GM23338 (cell line): ENCODE measurements at regions not wholly inside any gene's neighbourhood (a gene's known extent, or its start where the extent isn't known, plus 50 kb on each side); places are given as distances from the start of the nearest gene placed in this dataset.

ENCODE experiments used
- ATAC-seq: fragments of 200-7000 bp; cut with Tn5 transposase; 3 replicates; pipeline ENCODE4 v1.9.1; 2020
- DNase-seq: peaks from one replicate; pipeline ENCODE4 v3.0.0-alpha.2; 2015; ENCODE audit warnings: low spot score
- H2AFZ ChIP-seq: fragments of 200-600 bp; sonication (generic); 2 replicates; pipeline ENCODE4 v1.8.0; 2016; ENCODE audit warnings: antibody characterized with exemption, mild to moderate bottlenecking, moderate library complexity
- H3F3A ChIP-seq: fragments of 200-600 bp; sonication (generic); replicated peaks from 2 replicates; pipeline ENCODE4 v1.8.0; 2017; ENCODE audit warnings: antibody characterized with exemption, mixed run types, low read depth
- H3K27ac ChIP-seq: fragments of 200-600 bp; sonication (generic); 2 replicates; pipeline ENCODE4 v1.6.1; 2016; ENCODE audit warnings: low read depth
- H3K27me3 ChIP-seq: fragments of 200-600 bp; sonication (generic); 2 replicates; pipeline ENCODE4 v1.8.0; 2016; ENCODE audit warnings: mild to moderate bottlenecking, mixed run types, moderate library complexity; ENCODE audit not compliant: insufficient read depth
- H3K36me3 ChIP-seq: fragments of 200-600 bp; sonication (generic); 2 replicates; pipeline ENCODE4 v1.8.0; 2016; ENCODE audit warnings: mild to moderate bottlenecking; ENCODE audit not compliant: insufficient read depth
- H3K4me1 ChIP-seq: fragments of 200-600 bp; sonication (generic); 2 replicates; pipeline ENCODE4 v1.8.0; 2016; ENCODE audit warnings: mild to moderate bottlenecking, moderate library complexity; ENCODE audit not compliant: insufficient read depth
- H3K4me2 ChIP-seq: fragments of 200-600 bp; sonication (generic); 2 replicates; pipeline ENCODE4 v1.7.1; 2017; ENCODE audit warnings: mixed run types
- H3K4me3 ChIP-seq: fragments of 200-600 bp; sonication (generic); 2 replicates; pipeline ENCODE4 v1.6.1; 2016; ENCODE audit warnings: mixed run types
- H3K79me2 ChIP-seq: fragments of 200-600 bp; sonication (generic); replicated peaks from 2 replicates; pipeline ENCODE4 v1.8.0; 2017; ENCODE audit warnings: mild to moderate bottlenecking; ENCODE audit not compliant: insufficient read depth
- H3K9me2 ChIP-seq: fragments of 200-600 bp; sonication (generic); 2 replicates; pipeline ENCODE4 v1.8.0; 2017; ENCODE audit not compliant: insufficient read depth
- H4K20me1 ChIP-seq: fragments of 200-600 bp; sonication (generic); replicated peaks from 2 replicates; pipeline ENCODE4 v1.8.0; 2017; ENCODE audit warnings: mild to moderate bottlenecking; ENCODE audit not compliant: insufficient read depth
- H3K27ac Mint-ChIP-seq: 2 replicates; pipeline ENCODE4 v1.8.0; 2020; ENCODE audit warnings: inconsistent platforms, mild to moderate bottlenecking, moderate library complexity, mixed read lengths
- H3K27me3 Mint-ChIP-seq: 3 replicates; pipeline ENCODE4 v1.8.0; 2022; ENCODE audit warnings: low read depth, mild to moderate bottlenecking, moderate library complexity, mixed read lengths, inconsistent platforms; ENCODE audit not compliant: insufficient read depth, poor library complexity
- H3K36me3 Mint-ChIP-seq: 3 replicates; pipeline ENCODE4 v1.8.0; 2021; ENCODE audit warnings: low read depth, mild to moderate bottlenecking, inconsistent platforms, moderate library complexity, mixed read lengths
- H3K4me1 Mint-ChIP-seq: 3 replicates; pipeline ENCODE4 v1.8.0; 2020; ENCODE audit warnings: mild to moderate bottlenecking, inconsistent platforms, mixed read lengths
- H3K4me3 Mint-ChIP-seq: 3 replicates; pipeline ENCODE4 v1.8.0; 2021; ENCODE audit warnings: moderate library complexity, mild to moderate bottlenecking, inconsistent platforms, mixed read lengths
- H3K9me3 Mint-ChIP-seq: 3 replicates; pipeline ENCODE4 v1.8.0; 2020; ENCODE audit warnings: moderate library complexity, mild to moderate bottlenecking, inconsistent platforms, mixed read lengths
- CREB1 ChIP-seq: fragments of 250-450 bp; sonication (Bioruptor Pico); IDR thresholded peaks from 2 replicates; pipeline ENCODE4 v1.5.0; 2020; ENCODE audit warnings: low read depth, mild to moderate bottlenecking, moderate library complexity
- EZH2phosphoT487 ChIP-seq: fragments of 200-600 bp; sonication (generic); IDR thresholded peaks from one replicate; pipeline ENCODE4 v1.8.1; 2018; ENCODE audit warnings: antibody characterized with exemption; ENCODE audit not compliant: unreplicated experiment
- JUNB ChIP-seq: IDR thresholded peaks from one replicate; pipeline ENCODE4 v1.6.1; 2016; ENCODE audit warnings: antibody characterized with exemption; ENCODE audit not compliant: unreplicated experiment
- ZNF114 ChIP-seq: fragments of 250-450 bp; sonication (Bioruptor Pico); IDR thresholded peaks from 2 replicates; pipeline ENCODE4 v1.5.0; 2020; ENCODE audit warnings: mild to moderate bottlenecking, moderate library complexity
- TF ChIP-seq, protein P1 (sequence below), 2 experiments: fragments of 200-600 bp in 1 of 2; sonication (generic) in 1 of 2; conservative IDR thresholded peaks; 2 replicates each; pipeline versions ENCODE4 v1.5.1 to v1.6.1; 2016 to 2017; ENCODE audit warnings: antibody characterized with exemption in 2 of 2, low read depth in 2 of 2, mild to moderate bottlenecking in 2 of 2, moderate library complexity in 1 of 2
- TF ChIP-seq, protein P2 (sequence below): fragments of 250-450 bp; sonication (Bioruptor Pico); IDR thresholded peaks from 2 replicates; pipeline ENCODE4 v1.5.0; 2020; ENCODE audit warnings: mild to moderate bottlenecking, moderate library complexity

DNA sequence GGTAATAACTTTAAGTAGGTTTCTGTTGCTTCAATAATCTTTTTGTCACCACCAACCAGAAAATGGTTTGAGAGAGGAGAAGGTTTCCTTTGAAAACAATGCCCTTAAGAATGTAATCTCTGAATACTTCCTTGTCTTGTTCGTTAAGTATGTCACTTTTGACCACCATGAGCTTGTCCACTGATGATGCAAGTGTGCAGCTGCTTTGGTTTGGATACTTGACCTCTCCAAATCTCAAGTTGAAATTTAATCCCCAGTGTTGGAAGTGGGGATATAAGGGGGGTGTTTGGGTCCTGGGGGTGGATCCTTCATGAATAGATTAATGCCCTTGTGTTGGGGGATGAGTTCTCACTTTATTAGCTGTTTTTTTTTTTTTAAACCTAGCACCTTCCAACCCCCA is 985.4 kb downstream of the EPHA7 start:
- Histone ChIP-seq H3F3A (no peaks in the 10 kb centered on the region), H3K27me3 (no peaks in the 10 kb centered on the region), H3K79me2 (no peaks in the 10 kb centered on the region), H3K36me3 (no peaks in the 10 kb centered on the region), H3K9me2 (no peaks in the 10 kb centered on the region), H3K27ac (no peak overlapping the region), H2AFZ (no peak overlapping the region), H3K4me2 (no peak overlapping the region), H3K4me1 (no peaks in the 10 kb centered on the region), H4K20me1 (no peaks in the 10 kb centered on the region), H3K4me3 (no peak overlapping the region)
- TF ChIP-seq JUNB (no peak), EZH2phosphoT487 (no peak), ZNF114 (no peak), CREB1 (CRISPR knock-in tag) (no peak)
- TF ChIP-seq, protein P1, sequence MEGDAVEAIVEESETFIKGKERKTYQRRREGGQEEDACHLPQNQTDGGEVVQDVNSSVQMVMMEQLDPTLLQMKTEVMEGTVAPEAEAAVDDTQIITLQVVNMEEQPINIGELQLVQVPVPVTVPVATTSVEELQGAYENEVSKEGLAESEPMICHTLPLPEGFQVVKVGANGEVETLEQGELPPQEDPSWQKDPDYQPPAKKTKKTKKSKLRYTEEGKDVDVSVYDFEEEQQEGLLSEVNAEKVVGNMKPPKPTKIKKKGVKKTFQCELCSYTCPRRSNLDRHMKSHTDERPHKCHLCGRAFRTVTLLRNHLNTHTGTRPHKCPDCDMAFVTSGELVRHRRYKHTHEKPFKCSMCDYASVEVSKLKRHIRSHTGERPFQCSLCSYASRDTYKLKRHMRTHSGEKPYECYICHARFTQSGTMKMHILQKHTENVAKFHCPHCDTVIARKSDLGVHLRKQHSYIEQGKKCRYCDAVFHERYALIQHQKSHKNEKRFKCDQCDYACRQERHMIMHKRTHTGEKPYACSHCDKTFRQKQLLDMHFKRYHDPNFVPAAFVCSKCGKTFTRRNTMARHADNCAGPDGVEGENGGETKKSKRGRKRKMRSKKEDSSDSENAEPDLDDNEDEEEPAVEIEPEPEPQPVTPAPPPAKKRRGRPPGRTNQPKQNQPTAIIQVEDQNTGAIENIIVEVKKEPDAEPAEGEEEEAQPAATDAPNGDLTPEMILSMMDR (conservative IDR thresholded peaks at IDR 0.05; ENCODE audit: low read depth in 2 of 2): no peak
- TF ChIP-seq, protein P2, sequence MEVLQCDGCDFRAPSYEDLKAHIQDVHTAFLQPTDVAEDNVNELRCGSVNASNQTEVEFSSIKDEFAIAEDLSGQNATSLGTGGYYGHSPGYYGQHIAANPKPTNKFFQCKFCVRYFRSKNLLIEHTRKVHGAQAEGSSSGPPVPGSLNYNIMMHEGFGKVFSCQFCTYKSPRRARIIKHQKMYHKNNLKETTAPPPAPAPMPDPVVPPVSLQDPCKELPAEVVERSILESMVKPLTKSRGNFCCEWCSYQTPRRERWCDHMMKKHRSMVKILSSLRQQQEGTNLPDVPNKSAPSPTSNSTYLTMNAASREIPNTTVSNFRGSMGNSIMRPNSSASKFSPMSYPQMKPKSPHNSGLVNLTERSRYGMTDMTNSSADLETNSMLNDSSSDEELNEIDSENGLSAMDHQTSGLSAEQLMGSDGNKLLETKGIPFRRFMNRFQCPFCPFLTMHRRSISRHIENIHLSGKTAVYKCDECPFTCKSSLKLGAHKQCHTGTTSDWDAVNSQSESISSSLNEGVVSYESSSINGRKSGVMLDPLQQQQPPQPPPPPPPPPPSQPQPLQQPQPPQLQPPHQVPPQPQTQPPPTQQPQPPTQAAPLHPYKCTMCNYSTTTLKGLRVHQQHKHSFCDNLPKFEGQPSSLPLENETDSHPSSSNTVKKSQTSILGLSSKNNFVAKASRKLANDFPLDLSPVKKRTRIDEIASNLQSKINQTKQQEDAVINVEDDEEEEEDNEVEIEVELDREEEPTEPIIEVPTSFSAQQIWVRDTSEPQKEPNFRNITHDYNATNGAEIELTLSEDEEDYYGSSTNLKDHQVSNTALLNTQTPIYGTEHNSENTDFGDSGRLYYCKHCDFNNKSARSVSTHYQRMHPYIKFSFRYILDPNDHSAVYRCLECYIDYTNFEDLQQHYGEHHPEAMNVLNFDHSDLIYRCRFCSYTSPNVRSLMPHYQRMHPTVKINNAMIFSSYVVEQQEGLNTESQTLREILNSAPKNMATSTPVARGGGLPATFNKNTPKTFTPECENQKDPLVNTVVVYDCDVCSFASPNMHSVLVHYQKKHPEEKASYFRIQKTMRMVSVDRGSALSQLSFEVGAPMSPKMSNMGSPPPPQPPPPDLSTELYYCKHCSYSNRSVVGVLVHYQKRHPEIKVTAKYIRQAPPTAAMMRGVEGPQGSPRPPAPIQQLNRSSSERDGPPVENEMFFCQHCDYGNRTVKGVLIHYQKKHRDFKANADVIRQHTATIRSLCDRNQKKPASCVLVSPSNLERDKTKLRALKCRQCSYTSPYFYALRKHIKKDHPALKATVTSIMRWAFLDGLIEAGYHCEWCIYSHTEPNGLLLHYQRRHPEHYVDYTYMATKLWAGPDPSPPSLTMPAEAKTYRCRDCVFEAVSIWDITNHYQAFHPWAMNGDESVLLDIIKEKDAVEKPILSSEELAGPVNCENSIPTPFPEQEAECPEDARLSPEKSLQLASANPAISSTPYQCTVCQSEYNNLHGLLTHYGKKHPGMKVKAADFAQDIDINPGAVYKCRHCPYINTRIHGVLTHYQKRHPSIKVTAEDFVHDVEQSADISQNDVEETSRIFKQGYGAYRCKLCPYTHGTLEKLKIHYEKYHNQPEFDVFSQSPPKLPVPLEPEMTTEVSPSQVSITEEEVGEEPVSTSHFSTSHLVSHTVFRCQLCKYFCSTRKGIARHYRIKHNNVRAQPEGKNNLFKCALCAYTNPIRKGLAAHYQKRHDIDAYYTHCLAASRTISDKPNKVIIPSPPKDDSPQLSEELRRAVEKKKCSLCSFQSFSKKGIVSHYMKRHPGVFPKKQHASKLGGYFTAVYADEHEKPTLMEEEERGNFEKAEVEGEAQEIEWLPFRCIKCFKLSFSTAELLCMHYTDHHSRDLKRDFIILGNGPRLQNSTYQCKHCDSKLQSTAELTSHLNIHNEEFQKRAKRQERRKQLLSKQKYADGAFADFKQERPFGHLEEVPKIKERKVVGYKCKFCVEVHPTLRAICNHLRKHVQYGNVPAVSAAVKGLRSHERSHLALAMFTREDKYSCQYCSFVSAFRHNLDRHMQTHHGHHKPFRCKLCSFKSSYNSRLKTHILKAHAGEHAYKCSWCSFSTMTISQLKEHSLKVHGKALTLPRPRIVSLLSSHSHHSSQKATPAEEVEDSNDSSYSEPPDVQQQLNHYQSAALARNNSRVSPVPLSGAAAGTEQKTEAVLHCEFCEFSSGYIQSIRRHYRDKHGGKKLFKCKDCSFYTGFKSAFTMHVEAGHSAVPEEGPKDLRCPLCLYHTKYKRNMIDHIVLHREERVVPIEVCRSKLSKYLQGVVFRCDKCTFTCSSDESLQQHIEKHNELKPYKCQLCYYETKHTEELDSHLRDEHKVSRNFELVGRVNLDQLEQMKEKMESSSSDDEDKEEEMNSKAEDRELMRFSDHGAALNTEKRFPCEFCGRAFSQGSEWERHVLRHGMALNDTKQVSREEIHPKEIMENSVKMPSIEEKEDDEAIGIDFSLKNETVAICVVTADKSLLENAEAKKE (CRISPR knock-in tag): no peak
- DNase-seq (no peak), ATAC-seq (no peak)
- H3K4me1 Mint-ChIP-seq: no peaks in the 10 kb centered on the region
- H3K9me3 Mint-ChIP-seq: no peaks in the 10 kb centered on the region
- no peaks in the 10 kb centered on the region for H3K27me3 Mint-ChIP-seq
- H3K27ac Mint-ChIP-seq: no peak overlapping the region
- no peak overlapping the region for H3K4me3 Mint-ChIP-seq
- no peaks in the 10 kb centered on the region for H3K36me3 Mint-ChIP-seq
